CD14-positive monocyte (primary cell): ENCODE measurements at regions not wholly inside any gene's neighbourhood (a gene's known extent, or its start where the extent isn't known, plus 50 kb on each side); places are given as distances from the start of the nearest gene placed in this dataset.

Source experiments
- DNase-seq, 3 donors: peaks; one replicate each; pipeline ENCODE4 v3.0.0-alpha.2; 2011 to 2022
- H2AFZ ChIP-seq: 2 replicates; pipeline ENCODE4 v1.6.0; 2012; ENCODE audit warnings: mild to moderate bottlenecking, low read depth, low read length, inconsistent platforms; ENCODE audit not compliant: insufficient read depth, poor library complexity, severe bottlenecking
- H3K27ac ChIP-seq, 2 donors: 1 replicate in 1 of 2; 2 replicates in 1 of 2; pipeline ENCODE4 v1.5.1; 2012 to 2013; ENCODE audit warnings: low read length in 2 of 2, control low read depth in 1 of 2, inconsistent platforms in 1 of 2, low read depth in 1 of 2, mild to moderate bottlenecking in 1 of 2
- H3K27me3 ChIP-seq, 2 donors: one replicate each; pipeline versions ENCODE4 v1.6.0 to v1.6.1; 2011 to 2013; ENCODE audit warnings: low read length in 2 of 2; ENCODE audit not compliant: control insufficient read depth in 2 of 2, insufficient read depth in 2 of 2
- H3K36me3 ChIP-seq, 2 donors: replicated peaks in 1 of 2; 1 replicate in 1 of 2; 2 replicates in 1 of 2; pipeline versions ENCODE4 v1.5.1 to v1.6.1; 2012 to 2013; ENCODE audit warnings: low read length in 2 of 2, control low read depth in 1 of 2, inconsistent platforms in 1 of 2, mild to moderate bottlenecking in 1 of 2; ENCODE audit not compliant: insufficient read depth in 2 of 2, control insufficient read depth in 1 of 2
- H3K4me1 ChIP-seq, 2 donors: 1 replicate in 1 of 2; 2 replicates in 1 of 2; pipeline versions ENCODE4 v1.5.1 to v1.6.1; 2012 to 2013; ENCODE audit warnings: low read length in 2 of 2, control low read depth in 1 of 2, inconsistent platforms in 1 of 2, mild to moderate bottlenecking in 1 of 2, moderate library complexity in 1 of 2; ENCODE audit not compliant: insufficient read depth in 2 of 2, control insufficient read depth in 1 of 2
- H3K4me2 ChIP-seq: replicated peaks from 2 replicates; pipeline ENCODE3; 2012; ENCODE audit warnings: low read length, moderate library complexity, mild to moderate bottlenecking; ENCODE audit not compliant: poor library complexity, severe bottlenecking; ENCODE audit errors: extremely low read depth
- H3K4me3 ChIP-seq, 3 experiments: fragments of 200-600 bp in 1 of 3; sonication (generic) in 1 of 3; replicated peaks in 1 of 3; 1 replicate in 2 of 3; 2 replicates in 1 of 3; pipeline ENCODE4 v1.5.1; 2011 to 2013; ENCODE audit warnings: low read length in 3 of 3, mild to moderate bottlenecking in 3 of 3, control low read depth in 2 of 3, low read depth in 2 of 3, inconsistent platforms in 1 of 3, moderate library complexity in 1 of 3
- H3K79me2 ChIP-seq: 2 replicates; pipeline ENCODE4 v1.6.0; 2012; ENCODE audit warnings: mild to moderate bottlenecking, control low read depth, inconsistent platforms, low read length, moderate library complexity; ENCODE audit not compliant: insufficient read depth
- H3K9ac ChIP-seq: 2 replicates; pipeline ENCODE4 v1.6.0; 2017; ENCODE audit warnings: low read length, mild to moderate bottlenecking; ENCODE audit not compliant: insufficient read depth, poor library complexity, severe bottlenecking
- H3K9me3 ChIP-seq, 2 donors: replicated peaks in 1 of 2; 1 replicate in 1 of 2; 2 replicates in 1 of 2; pipeline versions ENCODE4 v1.5.1 to v1.6.1; 2012 to 2013; ENCODE audit warnings: low read length in 2 of 2, control low read depth in 1 of 2; ENCODE audit not compliant: control insufficient read depth in 1 of 2, insufficient read depth in 1 of 2
- H4K20me1 ChIP-seq: 2 replicates; pipeline ENCODE4 v1.6.0; 2012; ENCODE audit warnings: mild to moderate bottlenecking, low read length, control low read depth, moderate library complexity; ENCODE audit not compliant: insufficient read depth
- H3K27ac Mint-ChIP-seq, 7 donors: one replicate each; pipeline ENCODE4 v1.8.0; 2020; ENCODE audit warnings: mild to moderate bottlenecking in 7 of 7, mixed read lengths in 7 of 7, moderate library complexity in 6 of 7, inconsistent platforms in 2 of 7
- H3K27me3 Mint-ChIP-seq, 3 donors: one replicate each; pipeline ENCODE4 v1.8.0; 2021 to 2022; ENCODE audit warnings: low read depth in 3 of 3, mild to moderate bottlenecking in 3 of 3, mixed read lengths in 3 of 3, moderate library complexity in 3 of 3, inconsistent platforms in 1 of 3
- H3K36me3 Mint-ChIP-seq, 2 donors: one replicate each; pipeline ENCODE4 v1.8.0; 2020; ENCODE audit warnings: mixed read lengths in 2 of 2, inconsistent platforms in 1 of 2, mild to moderate bottlenecking in 1 of 2
- H3K4me1 Mint-ChIP-seq: one replicate; pipeline ENCODE4 v1.8.0; 2020; ENCODE audit warnings: mild to moderate bottlenecking, mixed read lengths
- H3K4me3 Mint-ChIP-seq, 2 donors: one replicate each; pipeline ENCODE4 v1.8.0; 2020; ENCODE audit warnings: mild to moderate bottlenecking in 2 of 2, mixed read lengths in 2 of 2, moderate library complexity in 1 of 2
- H3K9me3 Mint-ChIP-seq, 7 donors: one replicate each; pipeline ENCODE4 v1.8.0; 2020 to 2022; ENCODE audit warnings: mixed read lengths in 7 of 7, mild to moderate bottlenecking in 6 of 7, moderate library complexity in 6 of 7, inconsistent platforms in 2 of 7
- WGBS: methylation state at CpG from one replicate; pipeline ENCODE4 v1.1.5; 2013; ENCODE audit warnings: missing lambda C conversion rate; ENCODE audit not compliant: insufficient coverage; 5-methylcytosine and 5-hydroxymethylcytosine counted together
- intact Hi-C, 2 donors: fragments of 100-400 bp; cut with micrococcal nuclease; formaldehyde crosslinking; loops; one replicate each; pipeline versions ENCODE4 v1.15.0 to v1.15.1; 2023
- TF ChIP-seq, protein P1 (sequence below): fragments of 200-600 bp; IDR thresholded peaks from one replicate; pipeline ENCODE4 v1.8.0; 2022; ENCODE audit warnings: antibody characterized with exemption, mild to moderate bottlenecking

DNA sequence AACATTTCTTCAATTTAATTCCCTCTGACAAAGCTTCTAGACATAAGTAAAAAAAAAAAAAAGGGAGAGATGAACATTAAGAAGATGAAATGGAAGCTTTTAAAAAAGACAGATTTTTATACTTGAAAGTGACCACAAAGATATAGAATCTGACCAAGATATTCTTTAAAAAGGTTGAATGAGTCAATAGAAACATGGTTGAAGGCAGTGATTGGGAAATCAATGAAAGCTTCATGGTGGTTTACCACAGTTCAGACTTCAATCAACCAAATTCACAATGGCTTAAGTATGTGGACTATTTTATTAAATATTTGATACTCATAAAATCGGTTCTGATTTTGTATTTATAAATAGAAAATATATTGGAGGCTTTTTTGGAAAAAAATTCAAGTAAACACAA is 248.4 kb upstream of the HSF2 start:
- Histone ChIP-seq H3K9me3 (no peaks in the 10 kb centered on the region), H3K4me2 (no peak overlapping the region), H3K79me2 (no peaks in the 10 kb centered on the region), H4K20me1 (no peaks in the 10 kb centered on the region), H3K36me3 (no peaks in the 10 kb centered on the region), H3K4me1 (no peaks in the 10 kb centered on the region), H2AFZ (no peak overlapping the region), H3K27ac (no peak overlapping the region), H3K4me3 (no peak overlapping the region), H3K27me3 (no peaks in the 10 kb centered on the region), H3K9ac (no peak overlapping the region)
- DNase-seq = no peak
- no CpG with 5 or more reads among the region's 1 CpG for WGBS
- TF ChIP-seq, protein P1, sequence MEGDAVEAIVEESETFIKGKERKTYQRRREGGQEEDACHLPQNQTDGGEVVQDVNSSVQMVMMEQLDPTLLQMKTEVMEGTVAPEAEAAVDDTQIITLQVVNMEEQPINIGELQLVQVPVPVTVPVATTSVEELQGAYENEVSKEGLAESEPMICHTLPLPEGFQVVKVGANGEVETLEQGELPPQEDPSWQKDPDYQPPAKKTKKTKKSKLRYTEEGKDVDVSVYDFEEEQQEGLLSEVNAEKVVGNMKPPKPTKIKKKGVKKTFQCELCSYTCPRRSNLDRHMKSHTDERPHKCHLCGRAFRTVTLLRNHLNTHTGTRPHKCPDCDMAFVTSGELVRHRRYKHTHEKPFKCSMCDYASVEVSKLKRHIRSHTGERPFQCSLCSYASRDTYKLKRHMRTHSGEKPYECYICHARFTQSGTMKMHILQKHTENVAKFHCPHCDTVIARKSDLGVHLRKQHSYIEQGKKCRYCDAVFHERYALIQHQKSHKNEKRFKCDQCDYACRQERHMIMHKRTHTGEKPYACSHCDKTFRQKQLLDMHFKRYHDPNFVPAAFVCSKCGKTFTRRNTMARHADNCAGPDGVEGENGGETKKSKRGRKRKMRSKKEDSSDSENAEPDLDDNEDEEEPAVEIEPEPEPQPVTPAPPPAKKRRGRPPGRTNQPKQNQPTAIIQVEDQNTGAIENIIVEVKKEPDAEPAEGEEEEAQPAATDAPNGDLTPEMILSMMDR = no peak
- peaks cover 0 to 8% (median 0%) of the 10 kb centered on the region in 7 donors for H3K9me3 Mint-ChIP-seq
- H3K4me3 Mint-ChIP-seq = no peak overlapping the region
- no peak overlapping the region for H3K27ac Mint-ChIP-seq
- intact Hi-C loops = no loop called here
- H3K27me3 Mint-ChIP-seq = no peaks in the 10 kb centered on the region
- no peaks in the 10 kb centered on the region for H3K4me1 Mint-ChIP-seq
- H3K36me3 Mint-ChIP-seq = no peaks in the 10 kb centered on the region

DNA sequence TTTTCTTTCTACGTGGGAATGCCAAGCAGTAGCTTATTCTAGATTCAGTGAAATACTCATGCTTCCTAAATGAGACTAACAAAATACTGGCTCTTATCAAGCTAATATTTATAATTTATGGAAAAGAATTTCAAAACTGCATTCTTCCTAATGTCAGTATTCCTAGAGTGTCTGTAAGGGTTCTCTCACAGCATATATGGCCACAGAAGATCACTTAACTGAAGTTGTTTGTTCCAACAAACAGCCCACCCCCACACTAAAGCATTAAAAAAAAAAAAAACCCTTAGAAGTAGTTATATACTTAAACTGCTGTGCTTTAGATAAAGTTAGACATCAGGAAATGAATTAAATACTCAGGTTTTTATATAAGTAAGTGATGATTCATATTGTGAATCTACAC is 247.7 kb upstream of the HSF2 start:
- no peak overlapping the region for H3K27ac Mint-ChIP-seq
- H3K36me3 Mint-ChIP-seq = no peaks in the 10 kb centered on the region
- H3K4me3 Mint-ChIP-seq = no peak overlapping the region

More for the DNA sequence above, 247.7 kb upstream of the HSF2 start:
- Histone ChIP-seq H3K27ac (no peak overlapping the region), H3K36me3 (no peaks in the 10 kb centered on the region), H3K4me1 (no peaks in the 10 kb centered on the region), H3K4me2 (no peak overlapping the region), H2AFZ (no peak overlapping the region), H3K4me3 (no peak overlapping the region), H3K9ac (no peak overlapping the region), H3K79me2 (no peaks in the 10 kb centered on the region), H4K20me1 (no peaks in the 10 kb centered on the region), H3K9me3 (no peaks in the 10 kb centered on the region), H3K27me3 (no peaks in the 10 kb centered on the region)
- H3K9me3 Mint-ChIP-seq = peaks cover 0 to 8% (median 0%) of the 10 kb centered on the region in 7 donors
- intact Hi-C loops = no loop called here
- no peak for DNase-seq
- TF ChIP-seq, protein P1 = no peak
- no peaks in the 10 kb centered on the region for H3K4me1 Mint-ChIP-seq
- H3K27me3 Mint-ChIP-seq = no peaks in the 10 kb centered on the region
- WGBS = no CpG with 5 or more reads among the region's 1 CpG
